ENCODE measurements at regions not wholly inside any gene's neighbourhood (a gene's known extent, or its start where the extent isn't known, plus 50 kb on each side); places are given as distances from the start of the nearest gene placed in this dataset.
"Not testable (repeated sequence)": the region's sequence is repeated elsewhere in the genome, so short reads cannot be mapped to it uniquely, and the experiment has no call there.

DNA sequence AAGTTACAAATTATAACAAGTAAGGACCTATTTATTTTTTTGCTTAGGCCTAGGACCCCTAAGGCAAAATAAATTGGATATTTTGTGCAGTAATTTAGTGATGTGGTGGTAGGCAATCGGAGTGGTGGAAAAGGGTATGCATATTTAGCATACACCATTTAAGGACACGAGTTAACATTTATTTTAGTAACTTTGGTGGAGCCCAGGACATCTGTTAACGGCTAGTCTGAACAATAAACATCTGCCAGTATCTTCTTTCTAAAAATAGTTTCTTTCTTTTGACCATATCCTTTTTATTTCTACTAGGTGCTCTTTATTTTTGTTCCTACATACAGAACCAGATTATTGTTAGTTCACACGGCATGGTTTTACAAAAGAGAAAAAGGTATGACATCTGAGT is 326.3 kb downstream of the CHL1 start:
- no peak for DNase-seq (ENCODE audit: low read depth)

DNA sequence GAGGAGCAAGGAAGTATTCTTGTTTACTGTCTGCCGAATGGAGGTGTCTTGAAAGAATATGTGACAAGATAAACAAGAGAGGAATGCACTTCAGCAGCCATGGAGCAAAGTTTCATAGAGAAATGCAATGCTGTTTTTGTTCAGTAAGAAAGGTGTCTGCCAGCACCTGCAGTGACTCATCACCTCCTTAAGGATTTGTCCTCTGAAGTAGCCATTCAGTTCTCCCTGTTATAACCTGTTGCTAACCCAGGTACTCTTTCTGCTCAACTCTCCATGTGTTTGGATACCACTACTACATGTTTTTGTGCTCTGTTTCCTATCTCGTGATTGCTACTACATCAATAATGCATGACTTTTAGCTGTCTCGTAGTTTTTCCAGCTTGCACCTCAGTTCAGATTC is 328.9 kb downstream of the CHL1 start:
- DNase-seq (ENCODE audit: low read depth): no peak

DNA sequence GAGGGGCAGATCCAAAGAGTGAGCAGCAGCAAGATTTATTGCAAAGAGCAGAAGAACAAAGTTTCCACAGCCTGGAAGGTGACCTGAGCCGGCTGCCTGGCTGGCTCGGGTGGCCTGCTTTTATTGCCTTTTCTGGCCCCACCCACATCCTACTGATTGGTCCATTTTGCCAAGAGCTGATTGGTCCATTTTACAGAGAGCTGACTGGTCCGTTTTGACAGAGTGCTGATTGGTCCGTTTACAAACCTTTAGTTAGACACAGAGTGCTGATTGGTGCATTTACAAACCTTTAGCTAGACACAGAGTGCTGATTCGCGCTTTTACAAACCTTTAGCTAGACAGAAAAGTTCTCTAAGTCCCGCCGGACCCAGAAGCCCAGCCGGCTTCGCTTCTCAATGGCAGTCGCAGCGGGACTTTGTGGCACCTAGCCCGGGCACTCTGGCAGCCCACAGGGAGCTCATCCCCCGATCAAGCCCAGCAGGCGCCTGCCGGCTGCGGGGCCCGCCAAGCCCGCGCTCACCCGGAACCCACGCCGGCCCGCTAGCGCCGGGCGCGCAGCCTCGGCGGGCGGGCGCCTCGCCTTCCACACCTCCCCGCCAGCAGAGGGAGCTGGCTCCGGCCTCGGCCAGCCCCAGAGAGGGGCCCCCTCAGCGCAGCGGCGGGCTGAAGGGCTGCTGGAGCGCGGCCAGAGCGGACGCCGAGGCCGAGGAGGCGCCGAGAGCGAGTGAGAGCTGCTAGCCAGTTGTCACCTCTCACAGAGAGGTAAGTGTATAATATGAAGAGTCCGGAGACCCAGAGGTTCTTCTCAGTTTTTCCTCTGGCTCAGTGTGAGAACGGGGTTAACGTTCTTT is 339.2 kb downstream of the CHL1 start:
- peak; percentile 60 for DNase-seq (ENCODE audit: low read depth)

DNA sequence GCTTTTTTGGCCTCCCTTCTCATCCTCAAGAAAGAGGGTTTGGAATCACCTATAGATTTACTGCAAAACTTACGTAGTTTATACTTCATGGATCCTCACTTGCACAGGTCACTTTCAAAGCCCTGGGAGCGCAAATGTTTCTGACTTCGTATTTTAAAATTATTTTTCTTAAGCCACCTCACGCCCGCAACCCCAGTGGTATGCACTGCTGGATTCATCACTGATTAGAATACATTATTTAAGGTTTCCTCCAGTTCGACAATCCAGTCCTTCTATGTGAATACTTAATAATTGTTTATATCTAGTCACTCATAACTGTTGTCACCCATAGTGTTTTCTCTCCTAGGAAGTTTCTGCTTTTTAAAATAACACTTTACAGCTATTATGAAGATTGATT is 339.9 kb downstream of the CHL1 start:
- no peak for DNase-seq (ENCODE audit: low read depth)

DNA sequence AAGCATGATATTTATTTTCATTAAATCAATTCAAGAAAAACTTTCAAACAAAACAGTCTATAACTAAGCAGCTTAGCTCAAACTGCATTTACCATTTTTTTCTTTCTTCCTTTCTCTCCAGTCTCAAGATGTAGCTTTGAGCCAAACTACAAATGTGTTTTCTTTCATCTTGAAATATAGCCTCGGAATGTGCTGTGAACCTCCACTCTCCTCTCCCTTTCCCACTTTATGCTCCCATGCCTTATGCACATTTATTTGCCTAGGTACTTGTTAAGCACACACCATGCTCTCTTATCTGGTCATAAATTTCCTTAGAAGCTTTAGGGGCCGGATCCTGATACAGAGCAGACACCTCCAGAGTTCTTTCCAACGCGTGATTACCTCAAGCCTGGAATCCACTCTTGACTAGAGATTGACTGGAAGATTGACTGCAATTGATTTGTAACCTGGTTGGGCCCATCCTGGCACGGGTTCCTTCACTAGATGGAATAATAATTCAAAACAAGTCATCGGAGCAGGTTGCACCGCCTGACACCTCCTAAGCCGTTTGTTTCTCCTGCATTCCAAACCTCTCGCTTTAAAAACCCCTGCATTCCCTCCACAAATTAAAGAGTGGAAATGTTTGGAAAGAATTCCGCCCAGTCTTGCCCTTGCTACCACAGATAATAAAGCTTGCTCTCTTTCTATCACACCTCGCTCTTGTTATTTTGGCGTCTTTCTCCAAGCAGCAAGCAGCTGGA is 344.7 kb downstream of the CHL1 start:
- DNase-seq (ENCODE audit: low read depth): no peak

DNA sequence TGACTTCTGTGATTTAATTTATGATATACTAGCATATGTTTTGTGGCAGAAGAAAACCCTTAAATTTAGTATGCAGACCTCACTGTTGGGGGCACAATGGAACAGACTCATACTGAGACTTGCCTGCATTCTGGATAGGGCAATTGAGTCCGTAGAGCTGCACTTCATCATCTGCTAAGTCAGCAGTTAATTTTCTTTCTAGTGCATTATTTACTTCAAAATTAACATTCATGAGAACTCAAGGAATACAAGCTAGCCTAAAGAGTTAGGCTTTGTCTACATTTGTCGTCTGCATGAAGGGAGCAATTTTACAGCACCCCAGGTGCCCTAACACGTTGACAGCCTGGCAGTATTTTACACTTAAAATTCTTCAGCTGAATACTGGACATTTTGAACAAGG is 345.5 kb downstream of the CHL1 start:
- no peak for DNase-seq (ENCODE audit: low read depth)

DNA sequence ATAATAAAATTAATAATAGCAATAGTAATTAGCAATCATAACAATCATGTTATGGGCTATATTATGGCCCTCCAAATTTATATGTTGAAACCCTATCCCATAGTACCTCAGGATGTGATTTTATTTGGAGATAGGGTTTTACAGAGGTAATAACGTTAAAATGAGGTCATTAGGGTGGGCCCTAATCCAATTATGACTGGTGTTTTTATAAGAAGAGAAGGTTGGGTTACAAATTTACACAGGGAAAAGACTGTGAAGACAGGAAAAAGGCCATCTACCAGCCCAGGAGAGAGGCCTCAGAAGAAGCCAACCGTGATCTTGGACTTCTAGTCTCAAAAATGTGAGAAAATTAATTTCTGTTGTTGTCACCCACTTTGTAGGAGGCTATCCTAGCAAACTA is 353.1 kb downstream of the CHL1 start:
- no peak for DNase-seq (ENCODE audit: low read depth)

DNA sequence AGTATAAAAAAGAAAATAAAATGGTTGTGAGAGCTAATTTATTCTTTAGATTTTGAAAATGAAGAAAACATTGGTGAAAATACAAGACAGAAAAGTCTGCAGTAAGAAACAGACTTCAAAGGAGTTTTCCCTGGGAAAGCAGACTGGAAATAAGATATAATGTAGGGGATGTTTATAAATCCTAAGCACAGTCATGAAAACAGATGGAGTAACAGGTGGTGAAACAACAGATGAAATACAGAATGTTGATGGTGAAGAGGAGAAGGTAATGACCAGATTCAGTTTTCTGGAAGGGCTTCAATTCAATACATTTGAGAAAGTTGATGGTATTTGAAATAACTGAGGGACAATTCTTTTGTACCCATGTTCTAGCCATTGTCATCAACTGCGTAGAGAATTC is 353.9 kb downstream of the CHL1 start:
- no peak for DNase-seq (ENCODE audit: low read depth)

DNA sequence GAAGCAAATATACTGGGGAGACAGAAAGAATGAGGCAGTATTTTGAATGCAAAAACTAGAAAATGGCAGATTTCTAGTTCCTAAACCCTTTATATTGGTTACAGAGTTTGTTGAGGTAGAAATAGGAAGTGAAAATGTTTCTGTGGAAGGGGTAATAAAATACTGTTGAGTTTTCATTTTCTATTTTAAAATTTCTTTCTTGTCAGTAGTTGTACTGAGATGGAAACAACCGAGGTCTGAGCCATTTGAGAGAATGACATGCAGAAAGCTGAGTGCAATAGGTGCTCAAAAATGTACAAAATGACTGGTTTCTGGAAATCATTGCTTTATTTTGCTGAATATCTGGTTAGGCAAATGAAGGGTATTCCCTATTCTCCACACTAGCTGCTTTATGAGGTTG is 361.4 kb downstream of the CHL1 start:
- no peak for DNase-seq (ENCODE audit: low read depth)

DNA sequence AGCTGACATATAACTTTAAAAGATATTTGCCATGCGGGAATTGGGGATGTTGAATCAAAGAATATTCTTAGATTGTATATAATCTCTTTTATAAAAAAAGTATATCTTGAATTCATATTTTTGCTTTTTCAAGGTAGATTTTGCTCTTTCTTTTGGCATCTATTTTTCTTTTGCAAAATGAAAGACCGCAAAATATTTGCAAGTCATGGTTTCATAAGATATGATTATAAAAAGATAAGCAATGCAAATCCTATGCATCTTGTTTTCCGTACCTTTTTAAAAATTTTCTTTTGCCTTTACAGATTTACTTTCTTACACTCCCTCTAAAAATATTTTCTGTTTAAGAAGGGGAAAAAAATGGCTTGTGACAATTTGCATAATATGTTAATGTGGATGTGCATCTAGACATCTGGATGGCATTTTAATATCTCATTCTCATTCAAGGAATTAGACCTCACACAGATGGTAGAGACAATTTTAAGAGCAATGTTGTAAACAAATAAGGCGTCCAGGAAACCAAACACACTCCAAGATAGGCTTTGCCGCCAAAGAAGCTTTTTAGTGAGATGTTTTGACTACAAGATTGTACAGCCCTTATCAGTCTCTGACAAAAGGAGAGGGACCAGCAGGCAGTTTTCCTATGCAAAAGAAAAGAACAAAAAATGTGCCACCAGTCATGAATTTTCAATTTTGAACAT is 371.1 kb downstream of the CHL1 start:
- DNase-seq (ENCODE audit: low read depth): no peak

DNA sequence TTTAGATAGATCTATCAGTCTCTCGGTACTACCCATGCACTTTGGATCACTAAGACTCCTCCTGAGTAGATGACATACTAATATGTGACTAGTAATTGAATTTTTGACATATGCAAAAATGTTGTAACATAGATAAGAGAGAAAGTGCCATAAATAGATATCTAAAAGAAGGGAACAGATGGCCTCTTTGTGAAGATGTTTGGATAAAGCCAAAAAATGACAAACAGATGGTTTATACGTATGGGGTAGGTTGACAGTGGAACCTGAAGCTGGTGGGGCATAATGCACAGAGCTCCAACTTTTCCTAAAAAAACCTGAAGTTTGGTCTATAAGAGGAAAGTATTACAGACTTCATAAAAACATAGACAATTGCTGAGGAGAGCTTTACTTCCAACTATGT is 383.0 kb downstream of the CHL1 start:
- DNase-seq (ENCODE audit: low read depth): not testable (repeated sequence)

DNA sequence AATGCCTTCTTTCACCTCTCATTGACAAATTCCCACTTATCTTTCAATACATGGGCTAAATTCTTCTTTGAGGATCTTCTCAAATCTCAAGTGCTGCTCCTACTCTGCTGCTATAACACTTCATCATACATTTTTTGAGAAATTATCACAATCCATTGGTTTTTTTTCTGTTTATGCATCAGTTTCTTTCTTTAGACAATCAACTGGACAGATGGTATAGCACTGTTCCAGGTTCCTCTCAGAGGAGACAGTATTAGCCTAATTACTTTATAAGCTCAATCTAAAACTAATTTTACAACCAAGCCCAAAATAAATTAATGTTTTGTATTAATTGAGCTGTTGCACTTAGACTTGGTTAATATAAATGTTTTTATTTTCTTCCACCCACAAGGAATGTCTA is 392.5 kb downstream of the CHL1 start:
- not testable (repeated sequence) for DNase-seq (ENCODE audit: low read depth)

DNA sequence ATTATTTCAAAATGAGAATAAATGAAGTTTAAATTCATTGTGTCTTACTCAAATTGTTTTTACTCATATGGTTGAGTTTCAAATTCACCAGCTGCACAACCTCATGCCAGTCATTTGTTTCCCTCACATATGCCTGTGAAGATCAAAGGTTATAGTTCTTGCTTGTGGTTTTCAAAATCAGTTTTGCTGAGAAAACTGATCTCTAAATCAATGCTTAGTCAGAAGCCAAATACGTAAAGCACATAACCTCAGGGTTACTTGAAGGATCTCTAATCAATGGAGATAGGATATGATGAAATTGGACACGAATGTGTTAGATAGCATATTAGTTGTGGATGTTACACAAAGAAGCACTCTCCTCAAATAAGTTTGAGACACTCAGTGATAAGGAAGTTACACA is 400.7 kb downstream of the CHL1 start:
- DNase-seq (ENCODE audit: low read depth): not testable (repeated sequence)

DNA sequence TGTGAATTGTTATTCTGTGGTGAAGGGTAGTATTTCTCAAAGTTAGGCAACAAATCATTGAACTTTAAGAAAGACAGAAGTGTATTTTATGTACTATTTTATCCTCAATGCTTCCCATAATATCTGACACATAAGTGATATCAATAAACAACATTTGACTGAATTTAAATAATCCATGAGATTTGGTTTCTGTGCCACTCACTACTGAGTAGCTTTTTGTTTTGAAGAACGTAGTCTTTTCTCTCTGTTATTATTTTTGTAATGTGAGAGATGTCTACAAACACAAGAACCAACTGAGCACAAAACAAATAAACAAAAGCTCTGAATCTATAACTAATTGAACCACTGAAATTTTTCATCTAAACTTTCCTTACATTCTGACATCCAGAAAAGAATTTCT is 401.2 kb downstream of the CHL1 start:
- not testable (repeated sequence) for DNase-seq (ENCODE audit: low read depth)

DNA sequence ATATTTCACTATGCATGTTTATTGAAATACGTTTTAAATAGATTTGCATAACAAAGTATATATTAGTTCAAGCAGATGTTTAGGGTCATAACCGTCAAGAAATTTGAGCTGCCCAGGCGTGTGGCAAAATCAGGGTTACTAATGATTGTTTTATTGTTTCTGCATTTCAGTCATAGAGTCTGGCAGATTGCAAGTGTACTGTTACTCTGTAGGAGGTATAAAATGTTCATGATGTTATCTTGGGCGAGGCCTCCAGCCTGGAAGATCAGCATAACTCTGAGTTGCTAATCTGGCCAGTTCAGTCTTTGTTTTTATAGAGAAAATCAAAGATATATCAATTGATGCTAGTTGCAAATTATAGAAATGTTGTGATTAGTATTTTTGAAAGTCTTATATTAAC is 410.9 kb downstream of the CHL1 start:
- not testable (repeated sequence) for DNase-seq (ENCODE audit: low read depth)

DNA sequence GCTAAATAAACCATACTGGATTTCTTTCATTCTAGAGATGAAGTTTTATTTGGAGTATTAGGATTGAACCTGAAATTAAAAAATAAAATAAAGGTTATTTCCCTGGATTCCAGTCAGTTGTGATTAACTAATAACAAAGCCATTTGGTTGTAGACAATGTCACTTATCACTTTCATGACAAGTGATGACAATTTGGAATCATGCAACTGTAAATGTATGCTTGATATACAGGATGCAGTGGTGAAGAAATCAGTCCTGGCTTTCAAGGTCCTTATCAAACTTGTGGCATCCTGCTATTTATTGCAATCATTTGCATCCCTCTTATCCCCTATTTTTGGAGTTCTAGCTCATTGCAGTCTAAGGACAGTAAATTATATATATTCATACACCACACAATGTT is 425.2 kb downstream of the CHL1 start:
- no peak for DNase-seq (ENCODE audit: low read depth)

DNA sequence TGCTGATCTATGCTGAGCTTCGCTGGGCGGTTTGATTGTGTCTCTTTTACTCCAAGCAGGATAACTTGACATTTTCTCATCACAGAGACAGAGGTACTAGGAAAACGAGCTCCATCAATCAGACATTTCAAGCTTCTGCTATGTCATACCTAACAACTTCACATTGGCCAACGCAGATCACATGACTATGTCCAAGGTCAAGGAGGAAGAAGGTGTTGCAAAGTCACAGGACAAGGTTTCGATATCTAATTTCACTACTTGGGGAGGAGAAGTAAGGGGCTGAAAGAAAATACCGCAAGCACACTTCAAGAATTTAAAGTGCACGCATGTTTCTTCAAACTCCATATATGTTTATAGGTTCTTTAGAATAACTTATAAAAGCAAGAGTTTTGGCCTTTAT is 425.8 kb downstream of the CHL1 start:
- no peak for DNase-seq (ENCODE audit: low read depth)

DNA sequence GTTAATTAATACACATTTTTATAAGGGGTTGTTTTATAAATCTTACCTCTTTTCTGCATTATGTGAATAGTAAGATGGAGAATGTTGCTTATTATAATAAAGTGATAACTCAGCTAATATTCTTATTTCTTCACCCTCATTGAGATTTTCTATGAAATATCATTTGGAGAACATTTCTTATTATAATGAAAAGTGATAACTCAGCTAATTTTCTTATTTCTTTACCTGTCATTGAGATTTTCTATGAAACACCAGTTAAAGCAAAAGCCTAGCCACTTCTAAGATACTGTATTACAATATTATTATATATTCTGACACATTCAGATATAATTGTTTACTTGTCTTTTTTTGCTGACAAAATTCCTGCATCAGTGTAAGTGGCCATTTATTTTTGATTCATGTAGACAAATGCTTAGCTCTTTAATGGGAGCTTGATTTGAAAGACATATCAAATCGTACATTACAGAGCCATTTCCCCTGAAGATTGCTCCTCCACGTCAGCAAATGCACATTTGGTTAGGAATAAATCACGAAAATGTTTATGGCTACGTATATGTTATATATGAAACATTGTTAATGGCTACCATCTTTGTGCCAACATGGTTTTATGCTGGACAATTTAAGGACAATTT is 427.5 kb downstream of the CHL1 start:
- DNase-seq (ENCODE audit: low read depth): no peak

DNA sequence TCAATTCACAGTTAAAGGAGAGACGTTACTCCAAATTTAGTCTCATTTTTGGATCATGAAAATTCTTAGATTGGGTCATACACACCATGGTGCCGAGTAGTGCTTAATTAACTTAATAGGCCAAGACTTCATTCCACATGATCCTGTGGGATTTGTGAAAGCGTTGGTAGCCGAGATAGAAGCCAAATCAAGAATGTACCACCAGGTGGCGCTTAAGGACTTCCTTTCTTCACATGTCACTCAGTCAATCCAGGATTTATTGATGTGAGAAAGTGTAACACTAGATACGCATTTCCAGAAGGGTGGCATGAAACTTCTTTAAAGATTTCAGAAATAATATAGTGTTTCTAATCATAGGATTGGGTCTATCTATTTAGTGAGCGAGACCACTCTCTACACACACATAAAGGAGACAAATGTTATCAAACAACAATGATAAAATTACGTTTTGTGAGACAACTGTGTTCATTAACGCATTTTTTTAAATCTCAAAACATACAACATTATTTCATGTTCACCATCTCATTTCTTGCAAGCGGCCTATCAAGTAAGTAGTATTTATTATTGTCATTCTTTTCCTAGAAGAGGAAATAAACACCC is 436.1 kb downstream of the CHL1 start:
- peak; percentile 75 for DNase-seq (ENCODE audit: low read depth)

DNA sequence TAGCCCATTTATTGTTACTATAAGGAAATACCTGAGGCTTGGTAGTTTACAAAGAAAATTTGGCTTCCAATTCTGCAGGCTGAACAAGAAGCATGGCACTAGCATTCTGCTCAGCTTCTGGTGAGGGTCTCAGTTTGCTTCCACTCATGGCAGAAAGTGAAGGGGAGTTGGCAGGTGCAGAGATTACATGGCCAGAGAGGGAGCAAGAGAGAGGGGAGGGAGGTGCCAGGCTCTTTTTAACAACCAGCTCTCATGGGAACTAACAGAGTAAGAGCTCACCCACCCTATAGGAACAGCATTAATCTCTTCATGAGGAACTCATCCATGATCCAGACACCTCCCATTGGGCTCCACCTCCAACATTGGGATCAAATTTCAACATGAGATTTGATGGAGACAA is 437.9 kb downstream of the CHL1 start:
- no peak for DNase-seq (ENCODE audit: low read depth)

DNA sequence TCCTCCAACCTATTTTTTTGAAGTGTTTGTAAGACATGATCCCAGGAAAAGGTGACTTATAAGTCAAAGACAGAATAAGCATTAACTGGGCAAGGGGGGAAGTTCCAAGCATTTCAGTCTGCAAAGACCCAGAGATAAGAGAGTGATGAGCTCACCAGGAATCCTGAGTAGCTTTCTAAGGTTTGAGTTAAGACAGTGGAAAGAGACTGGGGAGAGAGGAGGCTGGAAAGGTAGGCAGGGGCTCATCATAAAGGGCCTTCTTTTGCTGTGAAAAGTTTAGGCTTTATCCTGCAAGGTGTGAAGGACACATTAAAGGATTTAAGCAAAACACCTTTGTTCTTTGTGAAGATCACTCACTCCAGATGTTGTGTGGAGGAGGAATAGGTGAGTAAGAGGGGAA is 438.8 kb downstream of the CHL1 start:
- no peak for DNase-seq (ENCODE audit: low read depth)

DNA sequence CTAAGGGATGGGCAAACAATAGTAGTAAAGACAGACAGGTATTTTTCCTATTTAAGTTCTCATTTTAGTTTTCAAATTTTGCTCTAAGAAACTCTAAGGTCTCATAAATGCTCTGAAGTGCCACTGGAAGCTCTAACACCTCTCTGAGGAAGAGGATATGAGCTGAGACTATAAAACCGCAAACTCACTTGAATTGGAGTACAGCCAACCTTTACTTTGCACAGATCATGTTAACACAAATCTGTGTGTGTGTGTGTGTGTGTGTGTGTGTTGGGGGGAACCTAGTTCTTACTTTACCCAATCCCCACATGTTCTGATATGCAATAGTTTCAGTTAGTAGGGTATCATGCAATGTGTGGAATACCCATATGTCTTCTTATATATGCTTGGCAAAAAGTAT is 446.8 kb downstream of the CHL1 start:
- DNase-seq (ENCODE audit: low read depth): no peak

Measured in renal cortical epithelial cell (primary cell).